ENCODE measurements at regions not wholly inside any gene's neighbourhood (a gene's known extent, or its start where the extent isn't known, plus 50 kb on each side); places are given as distances from the start of the nearest gene placed in this dataset.
"Not testable (repeated sequence)": the region's sequence is repeated elsewhere in the genome, so short reads cannot be mapped to it uniquely, and the experiment has no call there.

DNA sequence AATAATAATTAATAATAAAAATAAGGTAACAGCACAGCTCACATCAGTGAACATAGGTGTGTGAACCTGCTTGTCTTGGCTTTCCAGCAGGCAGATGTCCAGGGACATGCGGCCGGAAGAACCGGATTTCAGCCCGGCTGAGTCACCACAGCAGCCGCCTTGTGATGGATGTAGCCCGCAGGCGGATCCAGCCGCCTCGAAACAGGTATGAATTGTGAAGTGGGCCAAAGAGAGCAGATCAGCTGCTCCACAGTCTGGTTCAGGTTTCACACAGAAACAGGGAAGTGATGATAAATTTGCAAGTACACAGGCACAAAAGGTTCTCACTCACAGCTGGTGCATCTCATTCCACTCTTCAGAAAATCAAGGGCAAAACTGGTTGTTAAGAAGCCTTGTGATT, 55.1 kb downstream of the ID4 start:
- no peak for DNase-seq

DNA sequence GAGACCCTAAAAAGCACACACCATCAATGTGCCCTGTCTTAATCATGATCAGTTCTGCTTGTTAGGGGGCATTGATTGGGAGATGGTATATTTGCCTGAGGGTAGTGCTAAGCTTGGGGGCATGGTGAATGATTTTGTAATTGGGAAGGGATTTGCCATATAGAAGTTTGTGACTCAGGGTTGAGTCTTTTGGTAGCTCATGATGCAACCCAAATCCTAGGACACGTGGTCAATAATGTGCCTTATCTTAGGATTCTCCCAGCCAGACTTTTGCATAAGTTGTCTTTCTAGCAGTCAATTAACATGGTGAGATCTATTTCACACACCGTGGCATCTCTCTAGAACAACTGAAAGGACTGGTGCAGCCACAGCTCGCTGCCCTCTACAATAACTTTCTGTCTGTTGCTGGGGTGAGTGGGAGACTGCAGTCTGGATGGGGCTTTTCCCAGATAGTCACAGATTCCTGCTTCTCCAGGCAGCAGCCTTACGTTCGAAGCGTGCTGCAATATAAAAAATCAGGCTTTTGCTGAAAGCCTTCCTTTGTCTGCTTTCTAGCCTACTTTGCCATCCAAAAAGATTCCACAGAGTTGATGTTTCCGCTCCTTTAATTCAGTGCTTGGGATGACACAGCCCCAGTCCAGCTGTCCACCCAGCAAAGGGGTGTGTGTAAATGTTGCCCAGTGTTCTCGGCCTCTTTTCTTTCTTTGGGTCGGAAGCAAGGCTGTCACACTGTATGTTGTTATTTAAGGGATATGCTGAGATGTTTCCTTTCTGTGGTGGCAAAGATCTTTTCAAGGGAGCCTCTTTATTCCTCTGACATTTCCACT, 58.9 kb downstream of the ID4 start:
- DNase-seq, result no peak

DNA sequence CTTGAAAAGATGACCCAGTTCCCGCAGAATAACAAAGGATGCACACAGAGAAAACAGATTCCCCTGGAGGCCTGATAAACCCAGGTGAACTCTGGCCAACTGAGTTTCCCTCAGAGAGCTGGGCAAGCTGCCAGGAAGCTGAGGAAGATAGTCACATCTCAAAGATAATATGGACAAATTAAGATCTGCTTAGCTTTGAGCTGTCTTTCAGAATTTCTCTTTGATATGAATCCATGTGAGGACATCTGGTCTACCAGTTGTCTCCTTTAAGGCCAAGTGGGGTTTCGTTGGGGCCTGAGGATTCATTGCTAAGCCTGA, 59.5 kb downstream of the ID4 start:
- DNase-seq, result no peak

DNA sequence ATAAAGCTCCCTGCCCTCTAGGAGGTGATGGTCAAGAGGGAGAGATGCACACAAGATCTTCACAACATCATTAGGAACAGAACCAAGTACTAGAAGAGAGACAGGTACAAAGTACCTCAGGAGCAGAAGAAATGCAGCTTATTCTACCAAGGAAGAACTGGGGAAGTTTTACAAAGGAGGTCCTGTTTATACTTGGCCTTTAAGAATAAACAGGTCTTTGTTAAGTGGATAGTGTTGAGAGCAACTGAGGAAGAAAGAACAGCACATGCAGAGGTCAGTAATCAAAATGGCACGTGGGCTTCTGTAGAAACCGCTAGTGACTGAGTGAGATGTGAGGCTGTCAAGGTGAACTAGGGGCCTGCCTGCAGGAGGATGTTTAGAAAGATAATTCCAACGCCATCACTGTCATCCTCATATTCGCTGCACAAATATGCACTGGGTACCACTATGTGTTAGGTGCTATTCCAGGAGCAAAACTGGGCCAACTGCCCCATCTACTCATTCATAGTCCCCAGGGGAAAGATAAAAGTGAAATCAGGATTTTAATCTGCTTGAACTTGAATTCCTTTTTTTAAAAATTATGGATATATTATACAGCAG, 61.1 kb downstream of the ID4 start:
- DNase-seq, result no peak

DNA sequence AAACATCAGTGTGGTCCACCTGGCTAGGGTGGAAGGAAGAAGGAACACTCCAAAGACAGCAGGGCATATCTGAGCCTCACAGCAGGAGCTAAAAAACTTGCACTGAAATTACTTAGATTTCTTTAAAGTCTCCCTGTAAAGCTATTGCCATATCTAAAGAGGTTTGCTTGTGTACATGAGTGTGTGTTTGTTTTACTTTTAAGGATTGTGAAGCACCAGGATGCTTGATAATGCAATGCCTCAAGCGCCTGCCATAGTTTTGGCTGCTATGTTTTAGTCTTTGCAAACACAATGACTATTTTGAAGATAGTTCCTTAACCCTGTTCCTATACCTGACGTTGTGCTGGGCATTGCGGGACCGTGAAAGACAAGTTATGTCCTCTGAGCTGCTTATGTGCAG, 65.0 kb downstream of the ID4 start:
- no peak for DNase-seq

DNA sequence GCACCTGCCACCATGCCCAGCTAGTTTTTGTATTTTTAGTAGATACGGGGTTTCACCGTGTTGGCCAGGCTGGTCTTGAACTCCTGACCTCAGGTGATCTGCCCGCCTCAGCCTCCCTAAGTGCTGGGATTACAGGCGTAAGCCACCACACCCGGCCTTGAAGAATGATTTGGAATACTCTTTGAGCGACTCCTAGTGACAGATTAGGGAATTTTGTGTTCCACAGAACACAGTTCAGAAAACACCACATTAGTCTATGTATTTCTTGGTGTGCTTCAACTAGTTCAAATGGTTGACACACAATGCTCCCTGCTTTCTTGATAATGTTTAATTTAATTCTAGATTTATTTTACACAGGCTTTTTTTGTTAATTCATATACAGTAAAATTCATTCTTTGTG, 67.2 kb downstream of the ID4 start:
- not testable (repeated sequence) for DNase-seq

DNA sequence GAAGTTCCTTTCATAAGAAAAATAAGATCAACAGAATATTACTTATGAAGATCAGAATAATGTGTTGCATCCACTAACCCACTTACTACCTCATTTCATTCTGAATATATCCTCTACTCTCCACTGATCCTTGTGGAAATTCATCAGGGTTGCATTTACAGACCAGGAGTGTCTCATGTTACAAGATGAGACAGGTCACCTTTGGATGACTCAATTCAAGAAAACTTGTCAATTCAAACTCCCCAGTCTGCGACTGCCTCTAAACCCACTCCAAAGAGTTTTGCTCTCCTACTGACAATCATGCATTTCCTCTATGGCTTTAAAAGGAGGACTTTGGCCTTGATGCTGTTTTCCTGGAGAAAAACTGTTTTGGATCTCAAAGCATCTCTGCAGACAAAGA, 68.4 kb downstream of the ID4 start:
- no peak for DNase-seq

DNA sequence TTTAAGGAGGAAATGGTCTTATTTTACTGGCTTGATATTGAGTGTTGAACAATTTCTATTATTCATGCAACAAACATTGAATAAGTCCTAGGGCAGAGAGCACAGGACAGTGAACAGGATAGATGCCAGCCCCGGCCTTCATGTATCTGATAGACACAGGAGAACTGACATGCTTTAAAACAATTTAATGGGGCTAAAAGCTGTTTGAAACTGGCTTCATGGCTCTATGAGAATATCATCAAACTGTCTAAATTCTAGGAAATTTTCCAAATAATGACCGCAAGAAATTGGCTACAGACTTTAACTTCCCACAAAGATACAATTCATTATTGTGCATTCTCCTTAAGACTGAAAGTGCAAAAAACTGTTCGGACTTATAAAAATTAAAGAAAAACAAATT, 69.0 kb downstream of the ID4 start:
- no peak for DNase-seq

DNA sequence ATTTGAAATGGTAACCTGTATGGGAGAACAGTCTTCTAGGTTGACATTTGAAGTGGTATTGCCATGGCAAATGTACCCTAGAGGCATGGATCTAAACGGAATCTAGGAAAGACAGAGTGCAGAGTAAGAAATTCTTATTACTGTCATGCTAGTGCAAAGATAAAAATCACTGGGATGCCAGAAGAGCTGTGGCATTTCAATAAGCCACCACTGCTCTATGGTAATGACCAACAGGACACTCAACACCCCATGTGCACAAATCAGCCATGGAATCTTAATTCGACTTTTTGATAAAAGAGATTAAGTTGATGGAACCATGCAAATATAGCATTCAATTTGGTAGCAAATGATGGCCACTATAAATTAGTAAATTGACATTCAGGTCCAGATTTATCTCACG, 74.1 kb downstream of the ID4 start:
- DNase-seq, result no peak

DNA sequence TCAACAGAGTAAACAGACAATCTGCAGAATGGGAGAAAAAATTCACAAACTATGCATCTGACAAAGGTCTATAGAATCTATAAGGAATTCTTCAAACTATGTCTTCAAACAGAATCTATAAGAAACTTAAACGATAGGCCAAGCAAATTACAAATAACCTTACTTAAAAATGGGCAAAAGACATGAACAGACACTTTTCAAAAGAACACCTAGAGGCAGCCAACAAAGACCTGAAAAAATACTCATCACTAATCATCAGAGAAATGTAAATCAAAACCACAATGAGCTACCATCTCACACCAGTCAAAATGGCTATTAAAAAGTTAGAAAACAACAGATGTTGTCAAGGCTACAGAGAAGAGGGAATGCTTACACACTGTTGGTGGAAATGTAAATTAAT, 81.3 kb downstream of the ID4 start:
- no peak for DNase-seq

DNA sequence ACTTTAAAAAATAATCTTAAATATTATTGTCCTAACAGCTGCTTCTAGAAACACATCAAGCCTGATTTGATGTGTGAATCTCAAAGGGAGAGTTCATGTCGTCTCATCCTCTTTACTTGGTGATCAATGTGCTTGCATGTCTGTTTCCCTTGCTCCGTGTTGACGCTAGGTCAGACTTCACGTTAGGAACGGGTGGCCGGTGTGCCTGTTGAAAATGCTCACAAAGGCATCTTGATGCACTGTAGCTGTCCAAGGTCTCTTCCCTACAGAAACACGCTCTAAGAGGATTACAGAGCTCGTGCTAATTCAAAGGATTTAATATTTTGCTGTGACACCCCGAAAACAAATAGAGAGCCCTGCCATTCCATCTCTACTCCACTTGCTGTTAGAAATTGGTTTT, 84.6 kb downstream of the ID4 start:
- DNase-seq, result no peak

DNA sequence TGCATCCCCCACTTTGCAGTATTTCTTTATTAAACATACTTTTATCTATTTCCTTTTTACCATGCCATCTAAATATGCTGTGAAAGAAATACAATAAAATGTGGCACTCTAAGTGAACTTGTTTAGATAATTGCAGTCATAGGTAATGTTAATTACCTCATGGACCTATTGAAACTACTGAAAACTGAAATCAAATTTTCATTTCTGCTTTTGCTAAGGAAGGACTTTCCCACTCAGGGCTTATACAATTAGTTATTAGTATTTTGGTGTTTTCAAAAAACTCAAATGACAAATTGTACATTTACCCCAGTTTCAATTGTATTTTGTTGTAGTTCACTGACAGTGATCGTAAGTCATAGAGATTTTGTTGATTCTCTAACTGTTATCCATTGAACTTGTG, 88.4 kb downstream of the ID4 start:
- no peak for DNase-seq

DNA sequence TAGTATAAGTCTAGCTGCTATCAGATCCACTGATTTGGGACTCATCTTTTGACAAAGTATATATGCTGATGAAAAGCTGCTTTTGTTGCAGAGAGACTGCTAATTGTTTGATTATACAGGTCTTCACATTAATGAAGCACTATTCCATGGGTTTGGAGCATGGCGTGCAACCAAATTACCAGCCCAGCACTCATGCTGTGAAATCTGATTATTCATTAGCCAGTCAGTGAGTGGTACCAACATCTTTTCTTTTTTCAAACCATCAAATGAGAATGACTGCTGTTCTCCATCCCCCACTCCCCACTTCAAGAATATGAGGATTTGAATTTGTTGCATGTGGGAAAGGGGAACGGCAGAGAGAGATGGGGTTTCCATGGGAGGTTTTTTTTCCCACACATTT, 91.3 kb downstream of the ID4 start:
- DNase-seq, result no peak

DNA sequence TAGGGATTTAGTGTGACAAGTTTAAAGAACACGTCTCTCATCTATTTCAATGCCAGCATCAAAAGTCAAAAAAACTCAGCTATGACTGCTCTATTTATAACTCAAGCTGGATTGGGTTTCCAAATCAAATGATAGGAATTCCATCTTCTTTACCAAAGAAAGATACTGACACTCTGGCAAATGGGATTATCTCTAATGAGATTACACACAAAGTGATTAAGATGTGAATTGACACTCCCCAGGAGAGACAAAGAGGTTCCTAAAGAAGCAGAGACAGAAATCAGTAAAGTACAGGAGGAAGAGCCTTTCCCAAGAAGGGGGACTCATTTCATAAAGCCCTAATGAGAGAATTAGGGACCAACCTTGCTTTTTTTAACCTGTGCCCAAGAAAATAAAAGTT, 92.1 kb downstream of the ID4 start:
- DNase-seq, result no peak

DNA sequence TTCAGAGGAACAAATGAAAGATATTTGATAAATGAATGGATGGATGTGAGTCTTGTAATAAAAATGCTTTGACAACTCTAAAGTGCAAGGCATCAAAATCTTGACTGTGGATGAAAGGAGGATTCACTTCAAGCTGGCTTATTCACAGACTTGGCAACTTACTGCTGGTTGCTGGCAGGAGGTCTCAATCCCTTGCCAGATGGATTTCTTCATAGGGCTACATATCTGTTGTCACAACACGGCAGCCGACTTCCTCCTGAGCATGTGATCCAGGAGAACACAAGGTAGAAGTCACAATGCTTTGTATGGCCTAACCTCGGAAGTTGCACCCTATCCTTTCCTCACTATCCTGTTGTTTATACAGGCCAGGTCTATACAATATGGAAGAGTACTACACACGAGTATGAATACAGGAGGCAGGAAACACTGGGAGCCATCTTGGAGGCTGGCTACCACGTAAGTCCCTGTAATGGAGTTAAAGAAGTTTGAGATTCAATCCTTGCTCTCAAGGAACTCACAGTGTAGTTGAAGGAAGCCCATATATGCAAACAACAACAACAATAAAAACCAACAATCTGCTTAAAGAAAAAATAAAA, 97.9 kb downstream of the ID4 start:
- DNase-seq, result no peak

DNA sequence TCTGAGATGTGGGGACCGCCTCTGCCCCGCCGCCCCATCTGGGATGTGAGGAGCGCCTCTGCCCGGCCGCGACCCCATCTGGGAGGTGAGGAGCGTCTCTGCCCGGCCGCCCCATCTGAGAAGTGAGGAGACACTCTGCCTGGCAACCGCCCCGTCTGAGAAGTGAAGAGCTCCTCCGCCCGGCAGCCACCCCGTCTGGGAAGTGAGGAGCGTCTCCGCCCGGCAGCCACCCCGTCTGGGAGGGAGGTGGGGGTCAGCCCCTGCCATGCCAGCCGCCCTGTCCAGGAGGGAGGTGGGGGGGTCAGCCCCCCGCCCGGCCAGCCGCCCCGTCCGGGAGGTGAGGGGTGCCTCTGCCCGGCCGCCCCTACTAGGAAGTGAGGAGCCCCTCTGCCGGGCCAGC, 102.2 kb downstream of the ID4 start:
- DNase-seq, result not testable (repeated sequence)

DNA sequence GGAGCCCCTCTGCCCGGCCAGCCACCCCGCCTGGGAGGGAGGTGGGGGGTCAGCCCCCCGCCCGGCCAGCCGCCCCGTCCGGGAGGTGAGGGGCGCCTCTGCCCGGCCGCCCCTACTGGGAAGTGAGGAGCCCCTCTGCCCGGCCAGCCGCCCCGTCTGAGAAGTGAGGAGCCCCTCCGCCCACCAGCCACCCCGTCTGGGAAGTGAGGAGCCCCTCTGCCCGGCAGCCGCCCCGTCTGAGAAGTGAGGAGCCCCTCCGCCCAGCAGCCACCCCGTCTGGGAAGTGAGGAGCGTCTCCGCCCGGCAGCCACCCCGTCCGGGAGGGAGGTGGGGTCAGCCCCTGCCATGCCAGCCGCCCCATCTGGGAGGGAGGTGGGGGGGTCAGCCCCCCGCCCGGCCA, 102.8 kb downstream of the ID4 start:
- DNase-seq, result not testable (repeated sequence)

DNA sequence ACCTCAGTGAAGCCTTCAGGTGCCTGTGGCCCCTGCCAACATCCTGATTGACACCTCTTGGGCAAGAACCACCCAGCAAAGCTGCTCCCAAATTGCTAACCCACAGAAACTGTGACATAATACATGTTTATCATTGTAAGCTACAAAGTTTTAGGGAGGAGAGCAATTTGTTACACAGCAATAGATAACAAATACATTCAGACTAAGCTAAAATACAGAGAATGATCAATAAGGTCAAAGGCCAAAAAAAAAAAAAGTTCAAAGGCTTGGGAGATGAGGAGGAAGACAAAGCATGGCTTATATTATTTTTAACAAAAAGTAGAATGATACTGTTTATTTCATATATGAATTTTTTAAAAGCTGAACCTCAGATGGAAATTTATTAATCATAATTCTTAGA, 105.9 kb downstream of the ID4 start:
- no peak for DNase-seq

DNA sequence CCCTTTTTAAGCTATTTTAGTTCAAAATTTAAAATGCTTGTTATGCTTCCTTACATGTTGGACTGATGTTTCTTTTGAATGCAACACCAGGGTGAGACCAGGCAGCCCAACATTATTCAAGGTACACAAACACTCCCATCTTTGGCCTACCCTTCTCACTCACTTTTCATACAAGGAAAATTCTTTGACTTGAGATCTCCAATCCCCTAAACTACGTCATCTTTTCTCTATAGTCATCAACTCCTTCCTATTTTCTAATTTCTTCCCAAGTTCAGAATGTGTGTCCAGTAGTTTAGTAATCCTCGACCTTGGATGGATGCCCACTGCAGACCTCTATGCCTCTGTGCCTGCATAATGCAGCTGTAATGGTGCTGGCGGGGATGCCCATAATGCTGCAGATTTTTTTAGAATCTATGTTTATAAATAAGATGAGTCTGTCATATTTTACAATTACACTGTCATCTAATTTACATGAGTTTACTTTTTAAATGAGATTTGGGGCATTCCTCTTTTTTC, 108.7 kb downstream of the ID4 start:
- no peak for DNase-seq

DNA sequence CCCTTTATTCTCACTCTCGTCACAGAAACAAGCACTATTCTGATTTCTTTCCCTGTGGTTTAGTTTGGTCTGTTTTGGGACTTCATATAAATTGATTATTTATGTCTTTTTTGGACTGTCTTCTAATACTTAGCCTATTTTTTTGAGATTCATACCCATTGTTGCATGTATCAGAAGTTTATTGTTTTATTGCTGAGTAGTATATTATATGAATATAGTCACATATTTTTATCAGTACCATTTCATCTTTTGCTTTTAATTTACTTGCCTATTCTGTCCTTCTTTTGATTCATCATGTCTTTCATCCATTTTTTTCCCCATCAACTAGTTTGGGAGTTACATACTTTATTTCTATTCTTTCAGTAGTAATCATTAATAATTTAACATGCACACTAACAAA, 112.0 kb downstream of the ID4 start:
- no peak for DNase-seq

DNA sequence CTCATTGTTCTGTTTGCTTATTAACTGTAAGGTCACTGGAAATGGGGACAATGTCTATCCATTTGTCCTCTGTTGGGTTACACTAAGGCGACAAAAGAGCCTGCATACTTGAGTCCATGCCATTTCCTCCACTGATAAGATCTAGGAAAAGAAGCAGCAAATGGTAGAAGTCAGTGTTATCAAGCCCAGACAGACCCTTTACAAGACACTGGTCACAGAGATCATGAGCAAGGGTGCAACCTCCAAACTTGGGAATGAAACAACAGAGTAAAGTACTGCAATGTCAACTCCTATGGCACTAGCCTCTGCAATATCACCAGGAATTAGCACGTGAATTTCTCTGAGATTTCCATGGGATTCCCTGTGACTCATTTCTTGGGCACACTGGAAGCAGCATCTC, 126.9 kb downstream of the ID4 start:
- DNase-seq, result no peak

DNA sequence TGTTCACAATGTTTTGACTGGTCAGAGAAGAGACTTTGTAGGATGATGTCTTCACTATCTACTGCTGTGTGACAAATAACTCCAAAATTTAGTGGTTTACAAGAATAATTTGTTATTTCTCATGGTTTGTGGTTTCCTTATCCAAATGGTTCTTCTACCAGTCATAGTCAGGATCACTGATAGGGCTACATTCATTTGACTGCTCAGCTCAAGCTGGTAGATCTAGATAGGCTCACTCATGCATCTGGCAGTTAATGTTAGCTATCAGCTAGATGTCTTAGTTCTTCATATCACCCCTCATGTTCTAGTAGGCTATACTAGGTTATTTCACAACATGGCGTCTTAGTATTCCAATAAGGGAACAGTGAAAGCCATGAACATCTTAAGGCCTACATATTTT, 131.0 kb downstream of the ID4 start:
- DNase-seq, result no peak

DNA sequence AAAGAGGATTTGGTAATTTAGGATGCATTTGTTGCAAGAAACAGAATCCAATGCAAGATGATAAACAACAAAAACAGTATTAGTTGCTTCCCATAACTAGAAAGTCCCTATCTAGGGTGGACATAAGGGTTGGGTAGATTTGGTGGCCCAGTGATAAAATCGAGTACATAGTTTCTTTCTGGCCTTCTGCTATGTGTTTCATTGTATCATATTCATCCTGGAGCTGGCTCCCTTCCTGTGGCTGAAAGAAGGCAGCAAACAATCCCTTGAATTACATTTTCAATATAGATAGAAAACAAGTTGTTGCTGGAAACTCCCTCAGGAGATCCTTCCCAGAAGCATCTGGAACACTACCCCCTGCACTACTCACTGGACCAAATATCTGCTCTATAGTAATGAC, 135.1 kb downstream of the ID4 start:
- no peak for DNase-seq

DNA sequence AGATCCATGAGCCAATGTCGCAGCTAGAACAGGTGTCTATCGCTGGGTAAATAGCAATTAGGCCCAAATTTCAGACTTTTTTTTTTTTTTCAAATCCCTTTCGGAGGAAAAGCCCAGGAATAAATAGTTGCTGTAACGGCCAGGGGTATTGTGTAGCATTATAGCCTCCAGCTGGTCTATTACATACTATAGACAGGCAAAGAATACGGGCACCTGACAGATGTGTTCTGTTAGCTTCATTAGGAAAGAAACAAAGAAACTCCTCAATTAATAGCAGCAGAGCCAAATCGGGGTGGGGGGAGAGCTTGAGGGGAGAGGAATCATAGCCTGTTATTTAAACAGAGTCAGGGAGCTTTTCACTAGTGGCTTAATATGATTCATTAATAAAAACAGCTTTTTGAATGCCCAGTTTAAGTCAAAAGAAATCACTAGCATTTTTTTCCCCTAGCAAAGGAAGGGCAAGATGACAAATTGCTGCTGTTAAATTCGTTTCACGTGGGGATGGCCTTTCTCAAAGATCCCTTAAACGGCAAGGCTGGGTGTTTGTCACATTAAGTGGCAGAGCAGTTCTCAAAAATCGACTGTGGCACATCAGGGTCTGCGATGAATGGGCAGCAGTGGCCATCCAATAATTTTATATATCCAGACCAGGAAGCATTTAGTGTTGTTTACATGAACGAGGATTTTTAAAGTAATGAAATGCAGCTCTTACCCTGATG, 139.4 kb downstream of the ID4 start:
- no peak for DNase-seq

Data from activated CD4-positive, alpha-beta T cell treated with anti-CD3 and anti-CD28 coated beads for 1 hour (primary cell).